ENCODE measurements at regions not wholly inside any gene's neighbourhood (a gene's known extent, or its start where the extent isn't known, plus 50 kb on each side); places are given as distances from the start of the nearest gene placed in this dataset.

GRCh38 chr1:216890871-216891270 lies 167.6 kb upstream of the ESRRG start:
- FAIRE-seq: no peak
- POLR2A ChIA-PET: no interaction called here
- intact Hi-C loops (cut with micrococcal nuclease): no loop called here

GRCh38 chr1:216888731-216889130 lies 165.5 kb upstream of the ESRRG start:
- Histone ChIP-seq H3K9me3 (replicated peaks; ENCODE audit: control insufficient read depth, insufficient read depth, low read depth, low read length) (no peaks in the 10 kb centered on the region), H3K4me1 (replicated peaks in 1 of 2; ENCODE audit: control insufficient read depth in 2 of 2, insufficient read depth in 2 of 2, low read length in 2 of 2) (no peaks in the 10 kb centered on the region), H3K27ac (ENCODE audit: extremely low read depth, low read depth, low read length) (no peak overlapping the region), H3K27me3 (ENCODE audit: control insufficient read depth in 2 of 2, insufficient read depth in 2 of 2, low read length in 2 of 2) (no peaks in the 10 kb centered on the region), H3K9me1 (ENCODE audit: control insufficient read depth, insufficient read depth, low read length) (no peaks in the 10 kb centered on the region), H4K20me1 (replicated peaks; ENCODE audit: control insufficient read depth, insufficient read depth, low read length) (no peaks in the 10 kb centered on the region), H2AFZ (ENCODE audit: low read depth, low read length) (no peak overlapping the region), H3K79me2 (ENCODE audit: control insufficient read depth, insufficient read depth, low read length) (no peaks in the 10 kb centered on the region), H3K4me2 (ENCODE audit: insufficient read depth, low read length) (no peak overlapping the region), H3K4me3 (no peak overlapping the region), H3K36me3 (ENCODE audit: control insufficient read depth, insufficient read depth, low read length) (no peaks in the 10 kb centered on the region), H3K9ac (ENCODE audit: insufficient read depth in 1 of 2, low read depth in 2 of 2, low read length in 2 of 2) (no peak overlapping the region)
- BruUV-seq (replicated peaks): no TSS peak
- ChIA-PET POLR2A (no interaction called here), CTCF (ENCODE audit: low intra/inter-chr PET ratio) (no interaction called here)
- ATAC-seq (no peak), DNase-seq (ENCODE audit: extremely low read depth in 1 of 4, low spot score in 3 of 4) (no peak), FAIRE-seq (no peak)
- in situ Hi-C loops (cut with MboI): no loop called here
- no peak for TF ChIP-seq FOXJ2 (tag; IDR thresholded peaks at IDR 0.05)
- no peak for TF ChIP-seq RBFOX2 (IDR thresholded peaks at IDR 0.05; ENCODE audit: low read depth, low read length)
- no peak for TF ChIP-seq ATF7 (IDR thresholded peaks at IDR 0.05)
- 0% methylated on average over 5 of the region's 5 CpGs for whole genome bisulfite sequencing (ENCODE audit: insufficient coverage, low coverage, missing lambda C conversion rate)
- intact Hi-C loops (cut with micrococcal nuclease): no loop called here

More at GRCh38 chr1:216890871-216891270, 167.6 kb upstream of the ESRRG start:
- Histone ChIP-seq H3K4me1 (replicated peaks in 1 of 2; ENCODE audit: control insufficient read depth in 2 of 2, insufficient read depth in 2 of 2, low read length in 2 of 2) (no peaks in the 10 kb centered on the region), H3K9me3 (replicated peaks; ENCODE audit: control insufficient read depth, insufficient read depth, low read depth, low read length) (no peaks in the 10 kb centered on the region), H2AFZ (ENCODE audit: low read depth, low read length) (no peak overlapping the region), H4K20me1 (replicated peaks; ENCODE audit: control insufficient read depth, insufficient read depth, low read length) (no peaks in the 10 kb centered on the region), H3K9me1 (ENCODE audit: control insufficient read depth, insufficient read depth, low read length) (no peaks in the 10 kb centered on the region), H3K79me2 (ENCODE audit: control insufficient read depth, insufficient read depth, low read length) (no peaks in the 10 kb centered on the region), H3K9ac (ENCODE audit: insufficient read depth in 1 of 2, low read depth in 2 of 2, low read length in 2 of 2) (no peak overlapping the region), H3K27me3 (ENCODE audit: control insufficient read depth in 2 of 2, insufficient read depth in 2 of 2, low read length in 2 of 2) (no peaks in the 10 kb centered on the region), H3K27ac (ENCODE audit: extremely low read depth, low read depth, low read length) (no peak overlapping the region), H3K4me3 (no peak overlapping the region), H3K36me3 (ENCODE audit: control insufficient read depth, insufficient read depth, low read length) (no peaks in the 10 kb centered on the region), H3K4me2 (ENCODE audit: insufficient read depth, low read length) (no peak overlapping the region)
- WGBS (ENCODE audit: insufficient coverage, low coverage, missing lambda C conversion rate): 0% methylated on average over 7 of the region's 7 CpGs
- DNase-seq (ENCODE audit: extremely low read depth in 1 of 4, low spot score in 3 of 4): no peak
- no peak for ATAC-seq
- in situ Hi-C loops (cut with MboI): no loop called here
- CTCF ChIA-PET (ENCODE audit: low intra/inter-chr PET ratio): no interaction called here
- TF ChIP-seq ZNF785 (CRISPR knock-in tag; IDR thresholded peaks at IDR 0.05) (no peak), DEAF1 (CRISPR knock-in tag; IDR thresholded peaks at IDR 0.05) (no peak), NFYB (IDR thresholded peaks at IDR 0.05; ENCODE audit: extremely low read depth, insufficient read length) (no peak), LCOR (CRISPR knock-in tag; IDR thresholded peaks at IDR 0.05) (no peak), RCOR1 (IDR thresholded peaks at IDR 0.05; ENCODE audit: borderline replicate concordance in 1 of 2, low read depth in 2 of 2, low read length in 2 of 2) (no peak), RFX5 (IDR thresholded peaks at IDR 0.05; ENCODE audit: low read depth, low read length) (no peak)
- BruUV-seq (replicated peaks): no TSS peak
